ENCODE measurements at regions not wholly inside any gene's neighbourhood (a gene's known extent, or its start where the extent isn't known, plus 50 kb on each side); places are given as distances from the start of the nearest gene placed in this dataset.
"Not testable (repeated sequence)": the region's sequence is repeated elsewhere in the genome, so short reads cannot be mapped to it uniquely, and the experiment has no call there.

DNA sequence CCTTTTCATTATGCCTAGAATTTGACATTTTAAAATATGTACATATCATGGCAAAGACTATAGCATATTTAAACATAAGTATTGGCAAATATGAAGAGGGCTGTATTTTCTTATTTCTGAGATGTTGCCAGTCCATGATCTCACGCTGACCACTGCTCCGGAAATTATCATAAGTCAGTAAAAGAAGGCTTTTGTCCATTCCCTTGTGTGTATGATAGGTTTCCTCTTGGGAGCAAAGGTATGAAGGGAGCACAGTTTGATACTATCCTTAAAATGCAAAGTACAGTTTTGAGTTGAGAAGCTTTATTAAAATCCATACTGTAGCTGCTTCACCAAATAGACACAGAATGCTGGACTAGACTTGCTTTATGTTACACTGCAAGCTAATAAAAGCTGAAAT lies 52.6 kb upstream of the AGA start:
- Histone ChIP-seq H3K27me3 (no peaks in the 10 kb centered on the region), H3K27ac (no peak overlapping the region), H3K9me3 (no peaks in the 10 kb centered on the region), H3K4me3 (no peak overlapping the region), H3K36me3 (replicated peaks in 1 of 2; ENCODE audit: insufficient read depth in 1 of 2, low read depth in 2 of 2) (no peaks in the 10 kb centered on the region), H3K4me1 (no peaks in the 10 kb centered on the region)
- intact Hi-C loops (cut with DNase I) = no loop called here
- ATAC-seq = no peak
- WGBS, 2 donors = 84 to 89% methylated on average over 2 of the region's 2 CpGs
- TF ChIP-seq POLR2A (IDR thresholded peaks at IDR 0.05) = no peak
- TF ChIP-seq CTCF (IDR thresholded peaks at IDR 0.05) = no peak
- no peak for DNase-seq

DNA sequence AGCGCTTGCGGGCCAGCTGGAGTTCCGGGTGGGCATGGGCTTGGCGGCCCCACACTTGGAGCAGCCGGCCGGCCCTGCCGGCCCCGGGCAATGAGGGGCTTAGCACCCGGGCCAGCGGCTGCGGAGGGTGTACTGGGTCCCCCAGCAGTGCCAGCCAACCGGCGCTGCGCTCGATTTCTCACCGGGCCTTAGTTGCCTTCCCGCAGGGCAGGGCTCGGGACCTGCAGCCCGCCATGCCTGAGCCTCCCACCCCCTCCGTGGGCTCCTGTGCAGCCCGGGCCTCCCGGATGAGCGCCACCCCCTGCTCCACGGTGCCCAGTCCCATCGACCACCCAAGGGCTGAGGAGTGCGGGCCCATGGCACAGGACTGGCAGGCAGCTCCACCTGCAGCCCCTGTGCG lies 53.4 kb upstream of the AGA start:
- H3K4me1 ChIP-seq; H3K27ac ChIP-seq; H3K27me3 ChIP-seq; ATAC-seq; H3K9me3 ChIP-seq; H3K4me3 ChIP-seq; intact Hi-C loops (cut with DNase I); H3K36me3 ChIP-seq (replicated peaks in 1 of 2; ENCODE audit: insufficient read depth in 1 of 2, low read depth in 2 of 2); DNase-seq: not testable (repeated sequence)
- 94% methylated on average over 27 of the region's 27 CpGs; no CpG with 5 or more reads in 1 of the 2 donors for WGBS, 2 donors

- Histone ChIP-seq H3K9me3 (no peaks in the 10 kb centered on the region), H3K27ac (no peak overlapping the region), H3K36me3 (replicated peaks in 1 of 2; ENCODE audit: insufficient read depth in 1 of 2, low read depth in 2 of 2) (no peaks in the 10 kb centered on the region), H3K27me3 (no peaks in the 10 kb centered on the region), H3K4me1 (no peaks in the 10 kb centered on the region), H3K4me3 (no peak overlapping the region)
- TF ChIP-seq POLR2A (IDR thresholded peaks at IDR 0.05) = no peak
- TF ChIP-seq CTCF (IDR thresholded peaks at IDR 0.05) = no peak
- ATAC-seq = no peak
- 89 to 91% methylated on average over 9 to 12 of the region's 14 CpGs for WGBS, 2 donors
- DNase-seq = no peak
- intact Hi-C loops (cut with DNase I) = no loop called here
Observed at GRCh38 chr4:177499537-177499936, 57.3 kb upstream of the AGA start.

- Histone ChIP-seq H3K4me1 (no peaks in the 10 kb centered on the region), H3K36me3 (replicated peaks in 1 of 2; ENCODE audit: insufficient read depth in 1 of 2, low read depth in 2 of 2) (no peaks in the 10 kb centered on the region), H3K4me3 (no peak overlapping the region), H3K27ac (no peak overlapping the region), H3K9me3 (no peaks in the 10 kb centered on the region), H3K27me3 (no peaks in the 10 kb centered on the region)
- WGBS, 2 donors = 88 to 96% methylated on average over 8 to 9 of the region's 9 CpGs
- intact Hi-C loops (cut with DNase I) = no loop called here
- TF ChIP-seq CTCF (IDR thresholded peaks at IDR 0.05) (no peak), POLR2A (IDR thresholded peaks at IDR 0.05) (no peak)
- ATAC-seq = no peak
- no peak for DNase-seq
Observed at GRCh38 chr4:177505171-177505615, 63.0 kb upstream of the AGA start.

DNA sequence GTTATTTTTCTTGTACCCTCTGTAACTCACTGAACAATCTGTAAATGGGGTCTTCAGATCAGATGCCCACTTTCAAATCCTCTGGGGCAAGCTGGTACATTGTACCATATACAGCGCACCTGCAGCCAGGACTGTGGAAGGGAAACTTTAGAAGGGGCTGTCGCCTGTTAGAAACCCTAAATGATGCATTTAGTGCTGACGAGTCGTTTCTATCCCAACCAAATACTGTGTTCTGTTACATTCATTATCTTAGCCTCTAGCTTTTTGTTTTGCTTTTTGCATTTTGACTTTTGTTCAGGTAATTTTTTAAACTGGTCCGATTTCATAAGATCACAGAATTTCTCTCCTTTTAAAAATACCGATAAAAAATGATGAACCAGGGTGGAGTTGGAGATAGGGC lies 66.4 kb upstream of the AGA start:
- Histone ChIP-seq H3K27ac (no peak overlapping the region), H3K4me3 (no peak overlapping the region), H3K27me3 (no peaks in the 10 kb centered on the region), H3K36me3 (replicated peaks in 1 of 2; ENCODE audit: insufficient read depth in 1 of 2, low read depth in 2 of 2) (no peaks in the 10 kb centered on the region), H3K4me1 (peaks cover 6% of the 10 kb centered on the region), H3K9me3 (no peaks in the 10 kb centered on the region)
- ATAC-seq (no peak), DNase-seq (no peak)
- intact Hi-C loops (cut with DNase I) = no loop called here
- no peak for TF ChIP-seq POLR2A (IDR thresholded peaks at IDR 0.05)
- TF ChIP-seq CTCF (IDR thresholded peaks at IDR 0.05) = no peak
- 88 to 89% methylated on average over 6 of the region's 6 CpGs for WGBS, 2 donors
